Calu3 (cell line): ENCODE measurements at regions not wholly inside any gene's neighbourhood (a gene's known extent, or its start where the extent isn't known, plus 50 kb on each side); places are given as distances from the start of the nearest gene placed in this dataset.

Experiments used
- BruUV-seq: library from RNA; stranded (reverse); fragments of 400-500 nt; replicated peaks from 2 replicates; lab custom pipeline; 2021; lab: Mats Ljungman, UMichigan
- CTCF ChIA-PET: fragments of 300-600 bp; sonication (Branson Sonifier 250); formaldehyde crosslinking; loops from one replicate; lab custom pipeline; 2022; ENCODE audit warnings: antibody characterized with exemption; lab: Charles Lee
- DNase-seq: peaks from one replicate; pipeline ENCODE4 v3.0.0; 2022
- H3K27ac Mint-ChIP-seq: one replicate; pipeline ENCODE4 v1.8.0; 2022; ENCODE audit warnings: mixed read lengths; ENCODE audit not compliant: unreplicated experiment
- H3K27me3 Mint-ChIP-seq: one replicate; pipeline ENCODE4 v1.8.0; 2022; ENCODE audit warnings: mixed read lengths; ENCODE audit not compliant: unreplicated experiment
- H3K36me3 Mint-ChIP-seq: one replicate; pipeline ENCODE4 v1.8.0; 2022; ENCODE audit warnings: mild to moderate bottlenecking, moderate library complexity, mixed read lengths; ENCODE audit not compliant: insufficient read depth, unreplicated experiment
- H3K4me1 Mint-ChIP-seq: one replicate; pipeline ENCODE4 v1.8.0; 2022; ENCODE audit warnings: mild to moderate bottlenecking, low read depth, mixed read lengths; ENCODE audit not compliant: unreplicated experiment
- H3K4me3 Mint-ChIP-seq: one replicate; pipeline ENCODE4 v1.8.0; 2022; ENCODE audit warnings: mild to moderate bottlenecking, low read depth, moderate library complexity, mixed read lengths; ENCODE audit not compliant: unreplicated experiment
- H3K9me3 Mint-ChIP-seq: one replicate; pipeline ENCODE4 v1.8.0; 2022; ENCODE audit warnings: low read depth, mixed read lengths; ENCODE audit not compliant: unreplicated experiment
- CTCF ChIP-seq: fragments of 200-600 bp; IDR thresholded peaks from one replicate; pipeline ENCODE4 v1.8.0; 2022; ENCODE audit warnings: antibody characterized with exemption; ENCODE audit not compliant: unreplicated experiment
- intact Hi-C: fragments of 100-400 bp; cut with micrococcal nuclease; formaldehyde crosslinking; loops from one replicate; pipeline ENCODE4 v1.10.0; 2022; ENCODE audit not compliant: unreplicated experiment

GRCh38 chr13:47809411-47809810 lies 191.7 kb downstream of the SUCLA2 start:
- no peak for TF ChIP-seq CTCF
- Mint-ChIP-seq H3K4me1 (peaks cover 8% of the 10 kb centered on the region), H3K4me3 (no peak overlapping the region), H3K36me3 (no peaks in the 10 kb centered on the region), H3K27ac (no peak overlapping the region), H3K9me3 (no peaks in the 10 kb centered on the region), H3K27me3 (no peaks in the 10 kb centered on the region)
- no peak for DNase-seq
- no TSS peak for BruUV-seq
- CTCF ChIA-PET: no interaction called here
- intact Hi-C loops: no loop called here

- H3K36me3 Mint-ChIP-seq: peaks cover 6% of the 10 kb centered on the region
- CTCF ChIA-PET: interaction anchor here (0.8 kb wide), 1 partner anchor 15 kb away, joined by 4 read pairs; no protein-coding TSS in a partner anchor
- no peak overlapping the region for H3K4me3 Mint-ChIP-seq
- no peaks in the 10 kb centered on the region for H3K27me3 Mint-ChIP-seq
- no peak for TF ChIP-seq CTCF
- no peaks in the 10 kb centered on the region for H3K4me1 Mint-ChIP-seq
- intact Hi-C loops: no loop called here
- no peak for DNase-seq
- BruUV-seq: no TSS peak
- H3K27ac Mint-ChIP-seq: no peak overlapping the region
- peaks cover 2% of the 10 kb centered on the region for H3K9me3 Mint-ChIP-seq
Measured at GRCh38 chr13:47803131-47803530, 197.9 kb downstream of the SUCLA2 start.

GRCh38 chr13:47801555-47801954 lies 199.5 kb downstream of the SUCLA2 start:
- Mint-ChIP-seq H3K27ac (no peak overlapping the region), H3K27me3 (no peaks in the 10 kb centered on the region), H3K4me3 (no peak overlapping the region), H3K9me3 (peaks cover 2% of the 10 kb centered on the region), H3K36me3 (peaks cover 6% of the 10 kb centered on the region), H3K4me1 (no peaks in the 10 kb centered on the region)
- no peak for DNase-seq
- intact Hi-C loops: no loop called here
- CTCF ChIA-PET: no interaction called here
- BruUV-seq: no TSS peak
- TF ChIP-seq CTCF: no peak

GRCh38 chr13:47800593-47800992 lies 200.5 kb downstream of the SUCLA2 start:
- Mint-ChIP-seq H3K27me3 (no peaks in the 10 kb centered on the region), H3K36me3 (peaks cover 6% of the 10 kb centered on the region), H3K4me3 (no peak overlapping the region), H3K27ac (no peak overlapping the region), H3K4me1 (no peaks in the 10 kb centered on the region), H3K9me3 (peaks cover 2% of the 10 kb centered on the region)
- CTCF ChIA-PET: no interaction called here
- no peak for TF ChIP-seq CTCF
- no peak for DNase-seq
- intact Hi-C loops: no loop called here
- no TSS peak for BruUV-seq

GRCh38 chr13:47798906-47799305 lies 202.2 kb downstream of the SUCLA2 start:
- H3K36me3 Mint-ChIP-seq: peaks cover 6% of the 10 kb centered on the region

More at GRCh38 chr13:47798906-47799305, 202.2 kb downstream of the SUCLA2 start:
- H3K4me1 Mint-ChIP-seq: no peaks in the 10 kb centered on the region
- CTCF ChIA-PET: no interaction called here
- peaks cover 2% of the 10 kb centered on the region for H3K9me3 Mint-ChIP-seq
- H3K4me3 Mint-ChIP-seq: no peak overlapping the region
- no peak for DNase-seq
- H3K27ac Mint-ChIP-seq: no peak overlapping the region
- intact Hi-C loops: no loop called here
- H3K27me3 Mint-ChIP-seq: no peaks in the 10 kb centered on the region
- TF ChIP-seq CTCF: no peak
- no TSS peak for BruUV-seq
